GM23338 (cell line): ENCODE measurements at regions not wholly inside any gene's neighbourhood (a gene's known extent, or its start where the extent isn't known, plus 50 kb on each side); places are given as distances from the start of the nearest gene placed in this dataset.

Experiments
- CREB1 ChIP-seq: fragments of 250-450 bp; sonication (Bioruptor Pico); IDR thresholded peaks from 2 replicates; pipeline ENCODE4 v1.5.0; 2020; ENCODE audit warnings: low read depth, mild to moderate bottlenecking, moderate library complexity
- EZH2 ChIP-seq: fragments of 200-600 bp; sonication (generic); IDR thresholded peaks from one replicate; pipeline ENCODE4 v1.8.0; 2017; ENCODE audit warnings: antibody characterized with exemption, mild to moderate bottlenecking, low read depth; ENCODE audit not compliant: unreplicated experiment
- EZH2phosphoT487 ChIP-seq: fragments of 200-600 bp; sonication (generic); IDR thresholded peaks from one replicate; pipeline ENCODE4 v1.8.1; 2018; ENCODE audit warnings: antibody characterized with exemption; ENCODE audit not compliant: unreplicated experiment
- NANOG ChIP-seq: IDR thresholded peaks from 2 replicates; pipeline ENCODE4 v1.6.1; 2016; ENCODE audit warnings: antibody characterized with exemption, borderline replicate concordance
- POLR2AphosphoS5 ChIP-seq: IDR thresholded peaks from 2 replicates; pipeline ENCODE4 v1.6.1; 2016; ENCODE audit warnings: antibody characterized with exemption, low read depth
- ZNF114 ChIP-seq: fragments of 250-450 bp; sonication (Bioruptor Pico); IDR thresholded peaks from 2 replicates; pipeline ENCODE4 v1.5.0; 2020; ENCODE audit warnings: mild to moderate bottlenecking, moderate library complexity
- TF ChIP-seq, protein P1 (sequence below): IDR thresholded peaks from one replicate; pipeline ENCODE4 v1.6.1; 2018; ENCODE audit warnings: antibody characterized with exemption; ENCODE audit not compliant: unreplicated experiment
- TF ChIP-seq, protein P2 (sequence below), 2 experiments: fragments of 200-600 bp in 1 of 2; sonication (generic) in 1 of 2; conservative IDR thresholded peaks; 2 replicates each; pipeline versions ENCODE4 v1.5.1 to v1.6.1; 2016 to 2017; ENCODE audit warnings: antibody characterized with exemption in 2 of 2, low read depth in 2 of 2, mild to moderate bottlenecking in 2 of 2, moderate library complexity in 1 of 2
- TF ChIP-seq, protein P3 (sequence below): IDR thresholded peaks from 2 replicates; pipeline ENCODE4 v1.6.1; 2016; ENCODE audit warnings: antibody characterized with exemption

DNA sequence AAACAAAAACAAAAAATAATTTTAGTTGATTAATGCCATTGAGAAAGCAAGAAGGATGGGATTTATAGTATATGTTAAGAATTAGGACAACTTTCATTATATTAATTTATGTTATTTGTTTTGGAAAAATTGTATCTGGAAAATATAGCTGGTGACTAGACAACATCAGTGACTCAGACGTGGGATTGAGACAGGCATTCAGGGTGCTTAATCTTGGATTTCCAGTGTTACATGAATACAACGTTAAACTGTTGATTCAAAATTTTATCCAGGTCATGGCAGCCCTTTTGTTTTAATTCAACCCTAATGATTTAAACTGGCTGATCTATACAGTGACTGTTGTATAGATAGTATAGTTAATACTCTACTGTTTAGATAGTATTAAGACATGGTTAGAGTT lies 827.1 kb upstream of the B3GALT2 start:
- TF ChIP-seq, protein P1, sequence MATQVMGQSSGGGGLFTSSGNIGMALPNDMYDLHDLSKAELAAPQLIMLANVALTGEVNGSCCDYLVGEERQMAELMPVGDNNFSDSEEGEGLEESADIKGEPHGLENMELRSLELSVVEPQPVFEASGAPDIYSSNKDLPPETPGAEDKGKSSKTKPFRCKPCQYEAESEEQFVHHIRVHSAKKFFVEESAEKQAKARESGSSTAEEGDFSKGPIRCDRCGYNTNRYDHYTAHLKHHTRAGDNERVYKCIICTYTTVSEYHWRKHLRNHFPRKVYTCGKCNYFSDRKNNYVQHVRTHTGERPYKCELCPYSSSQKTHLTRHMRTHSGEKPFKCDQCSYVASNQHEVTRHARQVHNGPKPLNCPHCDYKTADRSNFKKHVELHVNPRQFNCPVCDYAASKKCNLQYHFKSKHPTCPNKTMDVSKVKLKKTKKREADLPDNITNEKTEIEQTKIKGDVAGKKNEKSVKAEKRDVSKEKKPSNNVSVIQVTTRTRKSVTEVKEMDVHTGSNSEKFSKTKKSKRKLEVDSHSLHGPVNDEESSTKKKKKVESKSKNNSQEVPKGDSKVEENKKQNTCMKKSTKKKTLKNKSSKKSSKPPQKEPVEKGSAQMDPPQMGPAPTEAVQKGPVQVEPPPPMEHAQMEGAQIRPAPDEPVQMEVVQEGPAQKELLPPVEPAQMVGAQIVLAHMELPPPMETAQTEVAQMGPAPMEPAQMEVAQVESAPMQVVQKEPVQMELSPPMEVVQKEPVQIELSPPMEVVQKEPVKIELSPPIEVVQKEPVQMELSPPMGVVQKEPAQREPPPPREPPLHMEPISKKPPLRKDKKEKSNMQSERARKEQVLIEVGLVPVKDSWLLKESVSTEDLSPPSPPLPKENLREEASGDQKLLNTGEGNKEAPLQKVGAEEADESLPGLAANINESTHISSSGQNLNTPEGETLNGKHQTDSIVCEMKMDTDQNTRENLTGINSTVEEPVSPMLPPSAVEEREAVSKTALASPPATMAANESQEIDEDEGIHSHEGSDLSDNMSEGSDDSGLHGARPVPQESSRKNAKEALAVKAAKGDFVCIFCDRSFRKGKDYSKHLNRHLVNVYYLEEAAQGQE, result no peak
- TF ChIP-seq, protein P2, sequence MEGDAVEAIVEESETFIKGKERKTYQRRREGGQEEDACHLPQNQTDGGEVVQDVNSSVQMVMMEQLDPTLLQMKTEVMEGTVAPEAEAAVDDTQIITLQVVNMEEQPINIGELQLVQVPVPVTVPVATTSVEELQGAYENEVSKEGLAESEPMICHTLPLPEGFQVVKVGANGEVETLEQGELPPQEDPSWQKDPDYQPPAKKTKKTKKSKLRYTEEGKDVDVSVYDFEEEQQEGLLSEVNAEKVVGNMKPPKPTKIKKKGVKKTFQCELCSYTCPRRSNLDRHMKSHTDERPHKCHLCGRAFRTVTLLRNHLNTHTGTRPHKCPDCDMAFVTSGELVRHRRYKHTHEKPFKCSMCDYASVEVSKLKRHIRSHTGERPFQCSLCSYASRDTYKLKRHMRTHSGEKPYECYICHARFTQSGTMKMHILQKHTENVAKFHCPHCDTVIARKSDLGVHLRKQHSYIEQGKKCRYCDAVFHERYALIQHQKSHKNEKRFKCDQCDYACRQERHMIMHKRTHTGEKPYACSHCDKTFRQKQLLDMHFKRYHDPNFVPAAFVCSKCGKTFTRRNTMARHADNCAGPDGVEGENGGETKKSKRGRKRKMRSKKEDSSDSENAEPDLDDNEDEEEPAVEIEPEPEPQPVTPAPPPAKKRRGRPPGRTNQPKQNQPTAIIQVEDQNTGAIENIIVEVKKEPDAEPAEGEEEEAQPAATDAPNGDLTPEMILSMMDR (conservative IDR thresholded peaks at IDR 0.05; ENCODE audit: low read depth in 2 of 2), result no peak
- no peak for TF ChIP-seq EZH2
- no peak for TF ChIP-seq POLR2AphosphoS5
- TF ChIP-seq NANOG, result no peak
- no peak for TF ChIP-seq CREB1 (CRISPR knock-in tag)
- TF ChIP-seq, protein P3, sequence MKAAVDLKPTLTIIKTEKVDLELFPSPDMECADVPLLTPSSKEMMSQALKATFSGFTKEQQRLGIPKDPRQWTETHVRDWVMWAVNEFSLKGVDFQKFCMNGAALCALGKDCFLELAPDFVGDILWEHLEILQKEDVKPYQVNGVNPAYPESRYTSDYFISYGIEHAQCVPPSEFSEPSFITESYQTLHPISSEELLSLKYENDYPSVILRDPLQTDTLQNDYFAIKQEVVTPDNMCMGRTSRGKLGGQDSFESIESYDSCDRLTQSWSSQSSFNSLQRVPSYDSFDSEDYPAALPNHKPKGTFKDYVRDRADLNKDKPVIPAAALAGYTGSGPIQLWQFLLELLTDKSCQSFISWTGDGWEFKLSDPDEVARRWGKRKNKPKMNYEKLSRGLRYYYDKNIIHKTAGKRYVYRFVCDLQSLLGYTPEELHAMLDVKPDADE, result no peak
- TF ChIP-seq EZH2phosphoT487, result no peak
- TF ChIP-seq ZNF114 (CRISPR knock-in tag), result no peak
